HEK293 (cell line): ENCODE measurements at regions not wholly inside any gene's neighbourhood (a gene's known extent, or its start where the extent isn't known, plus 50 kb on each side); places are given as distances from the start of the nearest gene placed in this dataset.

Experiments used
- CTCF ChIA-PET: fragments of 350-600 bp; formaldehyde crosslinking; extraction: SDS; loops from one replicate; lab custom pipeline; 2021; ENCODE audit warnings: antibody characterized with exemption; lab: Yijun Ruan, JAX
- POLR2A ChIA-PET: fragments of 300-600 bp; formaldehyde crosslinking; extraction: SDS; loops from one replicate; lab custom pipeline; 2020; ENCODE audit warnings: antibody characterized with exemption, inconsistent platforms; lab: Yijun Ruan, JAX
- H3K27ac ChIP-seq: fragments of 200-500 bp; sonication (Bioruptor generic); 2 replicates; pipeline ENCODE4 v1.5.1; 2014; ENCODE audit warnings: low read depth, low read length, control low read depth, inconsistent platforms; ENCODE audit errors: extremely low read depth
- H3K36me3 ChIP-seq, 2 experiments: fragments of 200-500 bp in 1 of 2; sonication (Bioruptor generic) in 1 of 2; 1 replicate in 1 of 2; 2 replicates in 1 of 2; pipeline ENCODE4 v1.5.1; 2014 to 2017; ENCODE audit warnings: inconsistent platforms in 2 of 2, low read length in 2 of 2; ENCODE audit not compliant: control insufficient read depth in 2 of 2, insufficient read depth in 1 of 2
- H3K4me1 ChIP-seq: fragments of 200-500 bp; sonication (Bioruptor generic); 2 replicates; pipeline ENCODE4 v1.5.1; 2014; ENCODE audit warnings: mild to moderate bottlenecking, low read length, inconsistent platforms; ENCODE audit not compliant: control insufficient read depth, insufficient read depth
- H3K4me3 ChIP-seq: 2 replicates; pipeline ENCODE4 v1.5.1; 2011; ENCODE audit warnings: low read depth, mild to moderate bottlenecking, control low read depth, low read length, moderate library complexity
- H3K9me3 ChIP-seq: fragments of 200-500 bp; sonication (Bioruptor generic); 2 replicates; pipeline ENCODE4 v1.5.1; 2014; ENCODE audit warnings: low read depth, low read length, inconsistent platforms; ENCODE audit not compliant: control insufficient read depth, insufficient read depth
- KLF17 ChIP-seq: fragments of 450-650 bp; formaldehyde crosslinking; IDR thresholded peaks from 2 replicates; pipeline ENCODE4 v1.5.1; 2016; ENCODE audit warnings: missing biosample characterization, missing genetic modification characterization
- MEIS1 ChIP-seq: sonication (generic); formaldehyde crosslinking; IDR thresholded peaks from 2 replicates; pipeline ENCODE4 v1.8.1; 2022; ENCODE audit warnings: missing genetic modification reagents, mild to moderate bottlenecking, borderline replicate concordance
- MZF1 ChIP-seq: fragments of 450-650 bp; formaldehyde crosslinking; IDR thresholded peaks from 2 replicates; pipeline ENCODE4 v1.5.1; 2017; ENCODE audit warnings: missing biosample characterization, missing genetic modification characterization, borderline replicate concordance
- SP3 ChIP-seq: fragments of 450-650 bp; formaldehyde crosslinking; IDR thresholded peaks from 2 replicates; pipeline ENCODE4 v1.5.1; 2016; ENCODE audit warnings: missing biosample characterization, missing genetic modification characterization
- TCF7L2 ChIP-seq: IDR thresholded peaks from 2 replicates; pipeline ENCODE4 v1.6.1; 2011; ENCODE audit warnings: low read depth, mild to moderate bottlenecking, inconsistent platforms, low read length, moderate library complexity, borderline replicate concordance
- ZNF488 ChIP-seq: fragments of 450-650 bp; formaldehyde crosslinking; IDR thresholded peaks from 2 replicates; pipeline ENCODE4 v1.5.1; 2016; ENCODE audit warnings: missing biosample characterization, missing genetic modification characterization
- ZNF513 ChIP-seq: fragments of 450-650 bp; IDR thresholded peaks from 2 replicates; pipeline ENCODE4 v1.5.1; 2018; ENCODE audit warnings: missing biosample characterization, missing genetic modification characterization
- ZNF549 ChIP-seq: fragments of 450-650 bp; IDR thresholded peaks from 2 replicates; pipeline ENCODE4 v1.5.1; 2018; ENCODE audit warnings: missing biosample characterization, missing genetic modification characterization, mild to moderate bottlenecking, inconsistent platforms, moderate library complexity
- ZNF660 ChIP-seq: fragments of 450-650 bp; IDR thresholded peaks from 2 replicates; pipeline ENCODE4 v1.5.1; 2018; ENCODE audit warnings: missing biosample characterization, mild to moderate bottlenecking, missing genetic modification characterization
- ZNF791 ChIP-seq: fragments of 450-650 bp; formaldehyde crosslinking; IDR thresholded peaks from 2 replicates; pipeline ENCODE4 v1.5.1; 2016; ENCODE audit warnings: missing biosample characterization, missing genetic modification characterization
- ZNF792 ChIP-seq: fragments of 450-650 bp; formaldehyde crosslinking; IDR thresholded peaks from 2 replicates; pipeline ENCODE4 v1.5.1; 2016; ENCODE audit warnings: missing biosample characterization, missing genetic modification characterization
- TF ChIP-seq, protein P1 (sequence below): fragments of 450-650 bp; formaldehyde crosslinking; IDR thresholded peaks from 2 replicates; pipeline ENCODE4 v1.5.1; 2017; ENCODE audit warnings: missing biosample characterization, missing genetic modification characterization
- TF ChIP-seq, protein P2 (sequence below): fragments of 450-650 bp; formaldehyde crosslinking; IDR thresholded peaks from 2 replicates; pipeline ENCODE4 v1.5.1; 2017; ENCODE audit warnings: missing biosample characterization, missing genetic modification characterization
- TF ChIP-seq, protein P3 (sequence below): fragments of 450-650 bp; formaldehyde crosslinking; IDR thresholded peaks from 2 replicates; pipeline ENCODE4 v1.5.1; 2016; ENCODE audit warnings: missing biosample characterization, missing genetic modification characterization, borderline replicate concordance
- TF ChIP-seq, protein P4 (sequence below): fragments of 450-650 bp; formaldehyde crosslinking; IDR thresholded peaks from 2 replicates; pipeline ENCODE4 v1.5.1; 2016; ENCODE audit warnings: missing biosample characterization, missing genetic modification characterization

DNA sequence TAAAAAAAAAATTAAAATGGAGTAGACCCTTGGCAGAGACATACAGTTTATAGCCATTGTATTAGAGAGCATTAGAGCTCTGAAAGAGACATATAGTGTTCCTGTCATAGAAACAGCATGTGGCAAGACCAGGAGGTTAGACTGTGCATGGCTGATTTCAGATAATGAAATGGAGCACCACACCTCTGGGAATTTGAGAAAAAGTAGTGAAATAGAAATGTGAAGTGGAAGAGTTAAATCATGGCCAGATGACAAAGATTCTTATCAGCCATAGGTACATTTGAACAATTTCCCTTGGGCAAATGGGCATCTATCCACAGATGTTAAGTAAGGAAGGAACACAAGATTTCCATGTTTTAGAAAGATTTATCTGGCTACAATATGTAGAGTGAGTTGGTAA, 1083.1 kb downstream of the PLA2G4A start (continued):
- TF ChIP-seq, protein P1, sequence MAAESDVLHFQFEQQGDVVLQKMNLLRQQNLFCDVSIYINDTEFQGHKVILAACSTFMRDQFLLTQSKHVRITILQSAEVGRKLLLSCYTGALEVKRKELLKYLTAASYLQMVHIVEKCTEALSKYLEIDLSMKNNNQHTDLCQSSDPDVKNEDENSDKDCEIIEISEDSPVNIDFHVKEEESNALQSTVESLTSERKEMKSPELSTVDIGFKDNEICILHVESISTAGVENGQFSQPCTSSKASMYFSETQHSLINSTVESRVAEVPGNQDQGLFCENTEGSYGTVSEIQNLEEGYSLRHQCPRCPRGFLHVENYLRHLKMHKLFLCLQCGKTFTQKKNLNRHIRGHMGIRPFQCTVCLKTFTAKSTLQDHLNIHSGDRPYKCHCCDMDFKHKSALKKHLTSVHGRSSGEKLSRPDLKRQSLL (tag by site-specific recombination) = no peak
- TF ChIP-seq ZNF513 (no peak), ZNF791 (tag by site-specific recombination) (no peak), SP3 (tag by site-specific recombination) (no peak), ZNF792 (tag by site-specific recombination) (no peak), MZF1 (tag by site-specific recombination) (no peak)

- H3K36me3 ChIP-seq = no peaks in the 10 kb centered on the region
- TF ChIP-seq MEIS1 = no peak
- TF ChIP-seq, protein P2, sequence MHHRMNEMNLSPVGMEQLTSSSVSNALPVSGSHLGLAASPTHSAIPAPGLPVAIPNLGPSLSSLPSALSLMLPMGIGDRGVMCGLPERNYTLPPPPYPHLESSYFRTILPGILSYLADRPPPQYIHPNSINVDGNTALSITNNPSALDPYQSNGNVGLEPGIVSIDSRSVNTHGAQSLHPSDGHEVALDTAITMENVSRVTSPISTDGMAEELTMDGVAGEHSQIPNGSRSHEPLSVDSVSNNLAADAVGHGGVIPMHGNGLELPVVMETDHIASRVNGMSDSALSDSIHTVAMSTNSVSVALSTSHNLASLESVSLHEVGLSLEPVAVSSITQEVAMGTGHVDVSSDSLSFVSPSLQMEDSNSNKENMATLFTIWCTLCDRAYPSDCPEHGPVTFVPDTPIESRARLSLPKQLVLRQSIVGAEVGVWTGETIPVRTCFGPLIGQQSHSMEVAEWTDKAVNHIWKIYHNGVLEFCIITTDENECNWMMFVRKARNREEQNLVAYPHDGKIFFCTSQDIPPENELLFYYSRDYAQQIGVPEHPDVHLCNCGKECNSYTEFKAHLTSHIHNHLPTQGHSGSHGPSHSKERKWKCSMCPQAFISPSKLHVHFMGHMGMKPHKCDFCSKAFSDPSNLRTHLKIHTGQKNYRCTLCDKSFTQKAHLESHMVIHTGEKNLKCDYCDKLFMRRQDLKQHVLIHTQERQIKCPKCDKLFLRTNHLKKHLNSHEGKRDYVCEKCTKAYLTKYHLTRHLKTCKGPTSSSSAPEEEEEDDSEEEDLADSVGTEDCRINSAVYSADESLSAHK (tag by site-specific recombination) = no peak
- TF ChIP-seq, protein P3, sequence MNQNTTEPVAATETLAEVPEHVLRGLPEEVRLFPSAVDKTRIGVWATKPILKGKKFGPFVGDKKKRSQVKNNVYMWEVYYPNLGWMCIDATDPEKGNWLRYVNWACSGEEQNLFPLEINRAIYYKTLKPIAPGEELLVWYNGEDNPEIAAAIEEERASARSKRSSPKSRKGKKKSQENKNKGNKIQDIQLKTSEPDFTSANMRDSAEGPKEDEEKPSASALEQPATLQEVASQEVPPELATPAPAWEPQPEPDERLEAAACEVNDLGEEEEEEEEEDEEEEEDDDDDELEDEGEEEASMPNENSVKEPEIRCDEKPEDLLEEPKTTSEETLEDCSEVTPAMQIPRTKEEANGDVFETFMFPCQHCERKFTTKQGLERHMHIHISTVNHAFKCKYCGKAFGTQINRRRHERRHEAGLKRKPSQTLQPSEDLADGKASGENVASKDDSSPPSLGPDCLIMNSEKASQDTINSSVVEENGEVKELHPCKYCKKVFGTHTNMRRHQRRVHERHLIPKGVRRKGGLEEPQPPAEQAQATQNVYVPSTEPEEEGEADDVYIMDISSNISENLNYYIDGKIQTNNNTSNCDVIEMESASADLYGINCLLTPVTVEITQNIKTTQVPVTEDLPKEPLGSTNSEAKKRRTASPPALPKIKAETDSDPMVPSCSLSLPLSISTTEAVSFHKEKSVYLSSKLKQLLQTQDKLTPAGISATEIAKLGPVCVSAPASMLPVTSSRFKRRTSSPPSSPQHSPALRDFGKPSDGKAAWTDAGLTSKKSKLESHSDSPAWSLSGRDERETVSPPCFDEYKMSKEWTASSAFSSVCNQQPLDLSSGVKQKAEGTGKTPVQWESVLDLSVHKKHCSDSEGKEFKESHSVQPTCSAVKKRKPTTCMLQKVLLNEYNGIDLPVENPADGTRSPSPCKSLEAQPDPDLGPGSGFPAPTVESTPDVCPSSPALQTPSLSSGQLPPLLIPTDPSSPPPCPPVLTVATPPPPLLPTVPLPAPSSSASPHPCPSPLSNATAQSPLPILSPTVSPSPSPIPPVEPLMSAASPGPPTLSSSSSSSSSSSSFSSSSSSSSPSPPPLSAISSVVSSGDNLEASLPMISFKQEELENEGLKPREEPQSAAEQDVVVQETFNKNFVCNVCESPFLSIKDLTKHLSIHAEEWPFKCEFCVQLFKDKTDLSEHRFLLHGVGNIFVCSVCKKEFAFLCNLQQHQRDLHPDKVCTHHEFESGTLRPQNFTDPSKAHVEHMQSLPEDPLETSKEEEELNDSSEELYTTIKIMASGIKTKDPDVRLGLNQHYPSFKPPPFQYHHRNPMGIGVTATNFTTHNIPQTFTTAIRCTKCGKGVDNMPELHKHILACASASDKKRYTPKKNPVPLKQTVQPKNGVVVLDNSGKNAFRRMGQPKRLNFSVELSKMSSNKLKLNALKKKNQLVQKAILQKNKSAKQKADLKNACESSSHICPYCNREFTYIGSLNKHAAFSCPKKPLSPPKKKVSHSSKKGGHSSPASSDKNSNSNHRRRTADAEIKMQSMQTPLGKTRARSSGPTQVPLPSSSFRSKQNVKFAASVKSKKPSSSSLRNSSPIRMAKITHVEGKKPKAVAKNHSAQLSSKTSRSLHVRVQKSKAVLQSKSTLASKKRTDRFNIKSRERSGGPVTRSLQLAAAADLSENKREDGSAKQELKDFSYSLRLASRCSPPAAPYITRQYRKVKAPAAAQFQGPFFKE (tag by site-specific recombination) = no peak
- TF ChIP-seq KLF17 = no peak
- TF ChIP-seq, all 188 proteins: peak for 0
- ChIA-PET CTCF (no interaction called here), POLR2A (no interaction called here)
- H3K27ac ChIP-seq = no peak overlapping the region
- no peaks in the 10 kb centered on the region for H3K9me3 ChIP-seq
- H3K4me3 ChIP-seq = no peak overlapping the region
- no peaks in the 10 kb centered on the region for H3K4me1 ChIP-seq
These were observed 1092.2 kb downstream of the PLA2G4A start for GRCh38 chr1:187920976-187921375.

- CTCF ChIA-PET = no interaction called here
- H3K4me3 ChIP-seq = no peak overlapping the region
- no peaks in the 10 kb centered on the region for H3K36me3 ChIP-seq
- no peak overlapping the region for H3K27ac ChIP-seq
- H3K4me1 ChIP-seq = no peaks in the 10 kb centered on the region
- POLR2A ChIA-PET = no interaction called here
- no peaks in the 10 kb centered on the region for H3K9me3 ChIP-seq
- TF ChIP-seq ZNF660 (tag by site-specific recombination) = no peak
- TF ChIP-seq, protein P4, sequence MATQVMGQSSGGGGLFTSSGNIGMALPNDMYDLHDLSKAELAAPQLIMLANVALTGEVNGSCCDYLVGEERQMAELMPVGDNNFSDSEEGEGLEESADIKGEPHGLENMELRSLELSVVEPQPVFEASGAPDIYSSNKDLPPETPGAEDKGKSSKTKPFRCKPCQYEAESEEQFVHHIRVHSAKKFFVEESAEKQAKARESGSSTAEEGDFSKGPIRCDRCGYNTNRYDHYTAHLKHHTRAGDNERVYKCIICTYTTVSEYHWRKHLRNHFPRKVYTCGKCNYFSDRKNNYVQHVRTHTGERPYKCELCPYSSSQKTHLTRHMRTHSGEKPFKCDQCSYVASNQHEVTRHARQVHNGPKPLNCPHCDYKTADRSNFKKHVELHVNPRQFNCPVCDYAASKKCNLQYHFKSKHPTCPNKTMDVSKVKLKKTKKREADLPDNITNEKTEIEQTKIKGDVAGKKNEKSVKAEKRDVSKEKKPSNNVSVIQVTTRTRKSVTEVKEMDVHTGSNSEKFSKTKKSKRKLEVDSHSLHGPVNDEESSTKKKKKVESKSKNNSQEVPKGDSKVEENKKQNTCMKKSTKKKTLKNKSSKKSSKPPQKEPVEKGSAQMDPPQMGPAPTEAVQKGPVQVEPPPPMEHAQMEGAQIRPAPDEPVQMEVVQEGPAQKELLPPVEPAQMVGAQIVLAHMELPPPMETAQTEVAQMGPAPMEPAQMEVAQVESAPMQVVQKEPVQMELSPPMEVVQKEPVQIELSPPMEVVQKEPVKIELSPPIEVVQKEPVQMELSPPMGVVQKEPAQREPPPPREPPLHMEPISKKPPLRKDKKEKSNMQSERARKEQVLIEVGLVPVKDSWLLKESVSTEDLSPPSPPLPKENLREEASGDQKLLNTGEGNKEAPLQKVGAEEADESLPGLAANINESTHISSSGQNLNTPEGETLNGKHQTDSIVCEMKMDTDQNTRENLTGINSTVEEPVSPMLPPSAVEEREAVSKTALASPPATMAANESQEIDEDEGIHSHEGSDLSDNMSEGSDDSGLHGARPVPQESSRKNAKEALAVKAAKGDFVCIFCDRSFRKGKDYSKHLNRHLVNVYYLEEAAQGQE (tag by site-specific recombination) = no peak
- TF ChIP-seq ZNF488 (tag by site-specific recombination) = no peak
- TF ChIP-seq TCF7L2 = no peak
- no peak for TF ChIP-seq ZNF549 (tag by site-specific recombination)
These were observed 1092.7 kb downstream of the PLA2G4A start for GRCh38 chr1:187921426-187921825.
